B cell (primary cell): ENCODE measurements at regions not wholly inside any gene's neighbourhood (a gene's known extent, or its start where the extent isn't known, plus 50 kb on each side); places are given as distances from the start of the nearest gene placed in this dataset.

Source experiments
- ATAC-seq: fragments of 200-7000 bp; cut with Tn5 transposase; one replicate; pipeline ENCODE4 v1.10.0; 2021; ENCODE audit warnings: low read depth, mild to moderate bottlenecking, moderate number of reproducible peaks, moderate library complexity
- CTCF ChIA-PET: fragments of 350-600 bp; sonication (Branson Sonifier 250); formaldehyde crosslinking; loops from one replicate; lab custom pipeline; 2021; ENCODE audit warnings: antibody characterized with exemption, inconsistent platforms; lab: Charles Lee
- POLR2A ChIA-PET: fragments of 350-600 bp; sonication (Branson Sonifier 250); formaldehyde crosslinking; loops from one replicate; lab custom pipeline; 2021; ENCODE audit warnings: antibody characterized with exemption; lab: Charles Lee
- DNase-seq: peaks from one replicate; pipeline ENCODE4 v3.0.0; 2013
- H2AFZ ChIP-seq: 2 replicates; pipeline ENCODE4 v1.6.1; 2012; ENCODE audit warnings: mild to moderate bottlenecking, low read depth, low read length; ENCODE audit not compliant: insufficient read depth, poor library complexity, severe bottlenecking
- H3K27ac ChIP-seq, 2 donors: 1 replicate in 1 of 2; 2 replicates in 1 of 2; pipeline ENCODE4 v1.5.1; 2012 to 2013; ENCODE audit warnings: low read length in 2 of 2, mild to moderate bottlenecking in 2 of 2, moderate library complexity in 1 of 2
- H3K27me3 ChIP-seq, 4 experiments: fragments of 200-600 bp in 1 of 4; sonication (generic) in 1 of 4; replicated peaks in 1 of 4; 1 replicate in 2 of 4; 2 replicates in 2 of 4; pipeline versions ENCODE4 v1.6.1 to v1.7.0; 2013 to 2016; ENCODE audit warnings: low read length in 3 of 4, mild to moderate bottlenecking in 2 of 4, mixed read lengths in 1 of 4, moderate library complexity in 1 of 4; ENCODE audit not compliant: insufficient read depth in 4 of 4, control insufficient read depth in 3 of 4; ENCODE audit errors: control extremely low read depth in 1 of 4
- H3K36me3 ChIP-seq, 2 experiments: replicated peaks in 1 of 2; 1 replicate in 1 of 2; 2 replicates in 1 of 2; pipeline versions ENCODE4 v1.6.1 to v1.7.1; 2013; ENCODE audit warnings: low read length in 1 of 2; ENCODE audit not compliant: insufficient read depth in 2 of 2, control insufficient read depth in 1 of 2; ENCODE audit errors: control extremely low read depth in 1 of 2, extremely low read depth in 1 of 2
- H3K4me1 ChIP-seq, 2 donors: fragments of 200-600 bp in 1 of 2; sonication (generic) in 1 of 2; 1 replicate in 1 of 2; 2 replicates in 1 of 2; pipeline versions ENCODE4 v1.5.1 to v1.6.1; 2013 to 2017; ENCODE audit warnings: low read length in 2 of 2; ENCODE audit not compliant: control insufficient read depth in 2 of 2, insufficient read depth in 2 of 2
- H3K4me2 ChIP-seq: replicated peaks from 2 replicates; pipeline ENCODE3; 2012; ENCODE audit warnings: mild to moderate bottlenecking, low read depth, low read length; ENCODE audit not compliant: poor library complexity, severe bottlenecking
- H3K4me3 ChIP-seq, 5 experiments: fragments of 200-600 bp in 1 of 5; sonication (generic) in 1 of 5; 1 replicate in 3 of 5; 2 replicates in 2 of 5; pipeline versions ENCODE4 v1.5.1 to v1.7.0; 2011 to 2016; ENCODE audit warnings: low read length in 4 of 5, mild to moderate bottlenecking in 4 of 5, low read depth in 2 of 5, control low read depth in 1 of 5, moderate library complexity in 1 of 5; ENCODE audit not compliant: insufficient read depth in 1 of 5; ENCODE audit errors: control extremely low read depth in 1 of 5, extremely low read depth in 1 of 5
- H3K79me2 ChIP-seq: fragments of 200-600 bp; sonication (generic); one replicate; pipeline ENCODE4 v1.6.0; 2016; ENCODE audit warnings: low read length; ENCODE audit not compliant: control insufficient read depth, insufficient read depth
- H3K9ac ChIP-seq: fragments of 200-600 bp; sonication (generic); 2 replicates; pipeline ENCODE4 v1.6.1; 2017; ENCODE audit warnings: mild to moderate bottlenecking, low read length, moderate library complexity
- H3K9me3 ChIP-seq, 3 donors: one replicate each; pipeline versions ENCODE4 v1.6.1 to v1.7.1; 2013; ENCODE audit warnings: low read length in 2 of 3; ENCODE audit not compliant: control insufficient read depth in 2 of 3, insufficient read depth in 1 of 3; ENCODE audit errors: control extremely low read depth in 1 of 3
- H4K20me1 ChIP-seq: 2 replicates; pipeline ENCODE4 v1.6.0; 2012; ENCODE audit warnings: mild to moderate bottlenecking, low read length; ENCODE audit not compliant: insufficient read depth, control insufficient read depth, poor library complexity, severe bottlenecking
- H3K27ac Mint-ChIP-seq: one replicate; pipeline ENCODE4 v1.8.0; 2021; ENCODE audit warnings: mixed read lengths
- H3K27me3 Mint-ChIP-seq: one replicate; pipeline ENCODE4 v1.8.0; 2021; ENCODE audit warnings: mixed read lengths
- H3K4me1 Mint-ChIP-seq: one replicate; pipeline ENCODE4 v1.8.0; 2021; ENCODE audit warnings: mixed read lengths
- H3K4me3 Mint-ChIP-seq: one replicate; pipeline ENCODE4 v1.8.0; 2021; ENCODE audit warnings: mixed read lengths
- H3K9me3 Mint-ChIP-seq: one replicate; pipeline ENCODE4 v1.8.0; 2022; ENCODE audit warnings: mixed read lengths; ENCODE audit not compliant: insufficient read depth
- CTCF ChIP-seq: fragments of 200-600 bp; IDR thresholded peaks from one replicate; pipeline ENCODE4 v1.8.0; 2022; ENCODE audit warnings: antibody characterized with exemption, mild to moderate bottlenecking
- EZH2 ChIP-seq: IDR thresholded peaks from 2 replicates; pipeline ENCODE4 v1.6.1; 2012; ENCODE audit warnings: borderline replicate concordance, low read depth, mild to moderate bottlenecking, moderate library complexity, low read length; ENCODE audit not compliant: insufficient read depth, poor library complexity, severe bottlenecking
- WGBS: methylation state at CpG from one replicate; pipeline ENCODE4 v1.1.5; 2013; ENCODE audit warnings: missing lambda C conversion rate; ENCODE audit not compliant: insufficient coverage; 5-methylcytosine and 5-hydroxymethylcytosine counted together
- intact Hi-C: fragments of 100-400 bp; cut with micrococcal nuclease; formaldehyde crosslinking; loops from one replicate; pipeline ENCODE4 v1.10.0; 2022

- no peak overlapping the region for H2AFZ ChIP-seq
Measured at GRCh38 chr13:106176117-106176516, 359.3 kb downstream of the EFNB2 start.

More at GRCh38 chr13:106176117-106176516, 359.3 kb downstream of the EFNB2 start:
- ChIA-PET CTCF (no interaction called here), POLR2A (no interaction called here)
- intact Hi-C loops, result no loop called here
- H3K36me3 ChIP-seq, result no peaks in the 10 kb centered on the region
- ATAC-seq (no peak), DNase-seq (no peak)
- no peaks in the 10 kb centered on the region for H4K20me1 ChIP-seq
- H3K4me3 Mint-ChIP-seq, result no peak overlapping the region
- no peaks in the 10 kb centered on the region for H3K9me3 Mint-ChIP-seq
- no peaks in the 10 kb centered on the region for H3K27me3 ChIP-seq
- no peaks in the 10 kb centered on the region for H3K27me3 Mint-ChIP-seq
- H3K27ac ChIP-seq, result no peak overlapping the region
- H3K9me3 ChIP-seq, result peaks cover 0 to 3% (median 0%) of the 10 kb centered on the region in 3 donors
- H3K79me2 ChIP-seq, result no peaks in the 10 kb centered on the region
- H3K9ac ChIP-seq, result no peak overlapping the region
- TF ChIP-seq CTCF, result no peak
- no peak for TF ChIP-seq EZH2
- H3K4me1 Mint-ChIP-seq, result no peaks in the 10 kb centered on the region
- no peak overlapping the region for H3K4me3 ChIP-seq
- no peak overlapping the region for H3K4me2 ChIP-seq
- no peak overlapping the region for H3K27ac Mint-ChIP-seq
- no peaks in the 10 kb centered on the region for H3K4me1 ChIP-seq
- WGBS, result 55% methylated on average over 3 of the region's 4 CpGs
